MM.1S (cell line): ENCODE measurements at regions not wholly inside any gene's neighbourhood (a gene's known extent, or its start where the extent isn't known, plus 50 kb on each side); places are given as distances from the start of the nearest gene placed in this dataset.

ENCODE experiments used
- DNase-seq: peaks from one replicate; pipeline ENCODE4 v3.0.0-alpha.2; 2015
- H2AFZ ChIP-seq: fragments of 300-600 bp; sonication (generic); 2 replicates; pipeline ENCODE4 v1.6.0; 2016; ENCODE audit warnings: antibody characterized with exemption, low read length
- H3F3A ChIP-seq: fragments of 300-600 bp; sonication (generic); 2 replicates; pipeline ENCODE4 v1.6.1; 2016; ENCODE audit warnings: mild to moderate bottlenecking, antibody characterized with exemption, low read length, moderate library complexity, mixed read lengths; ENCODE audit not compliant: insufficient read depth
- H3K27ac ChIP-seq: fragments of 300-600 bp; sonication (generic); 2 replicates; pipeline ENCODE4 v1.5.1; 2016; ENCODE audit warnings: mild to moderate bottlenecking, low read length
- H3K27me3 ChIP-seq: fragments of 300-600 bp; sonication (generic); replicated peaks from 2 replicates; pipeline ENCODE4 v1.6.0; 2016; ENCODE audit warnings: low read length; ENCODE audit not compliant: insufficient read depth
- H3K36me3 ChIP-seq: fragments of 300-600 bp; sonication (generic); replicated peaks from 2 replicates; pipeline ENCODE4 v1.6.1; 2016; ENCODE audit warnings: mild to moderate bottlenecking, low read length, mixed read lengths; ENCODE audit not compliant: insufficient read depth
- H3K4me1 ChIP-seq: fragments of 300-600 bp; sonication (generic); 2 replicates; pipeline ENCODE4 v1.6.1; 2016; ENCODE audit warnings: low read length, mixed read lengths
- H3K4me2 ChIP-seq: fragments of 300-600 bp; sonication (generic); 2 replicates; pipeline ENCODE4 v1.6.0; 2016; ENCODE audit warnings: low read depth, low read length
- H3K4me3 ChIP-seq: fragments of 300-600 bp; sonication (generic); 2 replicates; pipeline ENCODE4 v1.5.1; 2016; ENCODE audit warnings: low read length, mixed read lengths
- H3K79me2 ChIP-seq: fragments of 300-600 bp; sonication (generic); 2 replicates; pipeline ENCODE4 v1.6.1; 2016; ENCODE audit warnings: mixed run types, low read length, mixed read lengths
- H3K9ac ChIP-seq: fragments of 300-600 bp; sonication (generic); 2 replicates; pipeline ENCODE4 v1.6.1; 2016; ENCODE audit warnings: low read length, mixed read lengths
- H3K9me2 ChIP-seq: fragments of 300-600 bp; sonication (generic); replicated peaks from 2 replicates; pipeline ENCODE4 v1.6.1; 2016; ENCODE audit warnings: mild to moderate bottlenecking, low read length, mixed read lengths; ENCODE audit not compliant: insufficient read depth
- H3K9me3 ChIP-seq: fragments of 300-600 bp; sonication (generic); replicated peaks from 2 replicates; pipeline ENCODE4 v1.6.1; 2016; ENCODE audit warnings: mild to moderate bottlenecking, low read length, mixed read lengths; ENCODE audit not compliant: insufficient read depth
- H4K20me1 ChIP-seq: fragments of 300-600 bp; sonication (generic); 2 replicates; pipeline ENCODE4 v1.6.1; 2016; ENCODE audit warnings: mild to moderate bottlenecking, low read length, moderate library complexity, mixed read lengths; ENCODE audit not compliant: insufficient read depth
- EZH2 ChIP-seq: fragments of 300-600 bp; sonication (generic); optimal IDR thresholded peaks from 2 replicates; pipeline ENCODE3; 2017; ENCODE audit warnings: low read depth, mild to moderate bottlenecking, antibody characterized with exemption, low read length, mixed read lengths
- EZH2phosphoT487 ChIP-seq: fragments of 300-600 bp; sonication (generic); IDR thresholded peaks from 2 replicates; pipeline ENCODE4 v1.6.1; 2018; ENCODE audit warnings: antibody characterized with exemption, low read length
- TF ChIP-seq, protein P1 (sequence below): fragments of 300-600 bp; sonication (generic); IDR thresholded peaks from 2 replicates; pipeline ENCODE4 v1.5.1; 2016; ENCODE audit warnings: antibody characterized with exemption, low read length, mixed read lengths

DNA sequence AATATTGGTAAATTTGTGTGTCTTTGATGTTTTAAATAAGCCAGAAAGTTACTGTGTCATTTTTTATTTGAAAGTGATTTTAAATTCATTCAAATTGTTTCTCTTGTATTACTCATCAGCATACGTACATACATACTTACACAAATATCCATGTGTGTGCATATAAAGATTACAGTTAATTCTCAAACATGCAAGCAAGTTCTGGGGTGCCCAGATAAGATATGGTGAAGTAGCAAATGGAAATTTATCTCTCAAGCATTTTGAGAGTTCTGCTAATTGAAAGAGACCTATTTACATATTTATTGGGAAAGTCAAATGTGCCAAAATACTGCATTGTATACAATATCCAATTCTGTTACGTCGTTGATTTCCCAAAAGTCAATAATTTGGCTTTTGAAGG is 1024.0 kb upstream of the CNTN5 start:
- Histone ChIP-seq H3F3A (no peaks in the 10 kb centered on the region), H3K9me2 (no peaks in the 10 kb centered on the region), H3K4me3 (no peak overlapping the region), H3K79me2 (no peaks in the 10 kb centered on the region), H3K9me3 (no peaks in the 10 kb centered on the region), H3K36me3 (no peaks in the 10 kb centered on the region), H3K27me3 (no peaks in the 10 kb centered on the region), H2AFZ (no peak overlapping the region), H3K4me1 (no peaks in the 10 kb centered on the region), H3K9ac (no peak overlapping the region), H4K20me1 (no peaks in the 10 kb centered on the region), H3K27ac (no peak overlapping the region), H3K4me2 (no peak overlapping the region)
- no peak for DNase-seq
- TF ChIP-seq, protein P1, sequence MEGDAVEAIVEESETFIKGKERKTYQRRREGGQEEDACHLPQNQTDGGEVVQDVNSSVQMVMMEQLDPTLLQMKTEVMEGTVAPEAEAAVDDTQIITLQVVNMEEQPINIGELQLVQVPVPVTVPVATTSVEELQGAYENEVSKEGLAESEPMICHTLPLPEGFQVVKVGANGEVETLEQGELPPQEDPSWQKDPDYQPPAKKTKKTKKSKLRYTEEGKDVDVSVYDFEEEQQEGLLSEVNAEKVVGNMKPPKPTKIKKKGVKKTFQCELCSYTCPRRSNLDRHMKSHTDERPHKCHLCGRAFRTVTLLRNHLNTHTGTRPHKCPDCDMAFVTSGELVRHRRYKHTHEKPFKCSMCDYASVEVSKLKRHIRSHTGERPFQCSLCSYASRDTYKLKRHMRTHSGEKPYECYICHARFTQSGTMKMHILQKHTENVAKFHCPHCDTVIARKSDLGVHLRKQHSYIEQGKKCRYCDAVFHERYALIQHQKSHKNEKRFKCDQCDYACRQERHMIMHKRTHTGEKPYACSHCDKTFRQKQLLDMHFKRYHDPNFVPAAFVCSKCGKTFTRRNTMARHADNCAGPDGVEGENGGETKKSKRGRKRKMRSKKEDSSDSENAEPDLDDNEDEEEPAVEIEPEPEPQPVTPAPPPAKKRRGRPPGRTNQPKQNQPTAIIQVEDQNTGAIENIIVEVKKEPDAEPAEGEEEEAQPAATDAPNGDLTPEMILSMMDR = no peak
- TF ChIP-seq EZH2 = no peak
- no peak for TF ChIP-seq EZH2phosphoT487

DNA sequence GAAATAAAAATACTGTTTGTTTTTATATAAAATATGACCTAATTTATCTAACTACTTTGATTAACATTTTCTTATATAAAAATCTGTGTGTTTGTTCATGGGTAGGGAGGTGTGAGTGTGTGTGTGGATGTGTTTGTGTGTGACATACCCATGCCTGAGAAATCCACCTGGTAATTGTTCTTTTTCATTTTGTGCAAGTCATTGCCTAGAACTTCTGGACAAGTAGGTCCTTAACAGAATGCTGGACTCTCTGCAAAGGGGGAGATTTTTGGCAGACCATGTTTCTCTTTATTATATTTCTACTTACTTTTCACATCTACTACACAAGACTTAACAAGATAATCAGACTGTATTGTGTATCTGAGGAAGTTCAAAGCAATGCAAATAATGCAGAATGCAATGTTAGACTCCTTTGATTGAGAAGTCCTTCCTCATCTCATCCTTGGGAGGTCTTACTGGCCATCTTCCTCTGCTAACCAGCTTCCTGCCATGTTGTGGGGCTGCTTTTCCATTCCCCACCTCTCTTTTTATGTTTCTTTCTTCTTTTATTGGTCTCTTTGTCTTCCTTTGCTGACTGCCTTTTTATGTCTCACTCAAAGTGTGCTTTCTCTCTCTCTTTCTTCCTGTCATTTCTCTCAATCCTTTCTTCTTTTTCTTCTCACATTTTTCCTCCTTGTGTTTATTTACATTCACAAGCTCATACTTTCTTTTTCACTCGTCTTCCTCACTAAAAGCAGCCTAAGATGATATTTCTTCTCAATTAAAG is 1017.0 kb upstream of the CNTN5 start:
- Histone ChIP-seq H3F3A (no peaks in the 10 kb centered on the region), H4K20me1 (no peaks in the 10 kb centered on the region), H3K9me2 (no peaks in the 10 kb centered on the region), H3K27me3 (no peaks in the 10 kb centered on the region), H3K9ac (no peak overlapping the region), H3K4me1 (no peaks in the 10 kb centered on the region), H3K27ac (no peak overlapping the region), H3K36me3 (no peaks in the 10 kb centered on the region), H2AFZ (no peak overlapping the region), H3K4me2 (no peak overlapping the region), H3K4me3 (no peak overlapping the region), H3K9me3 (no peaks in the 10 kb centered on the region), H3K79me2 (no peaks in the 10 kb centered on the region)
- TF ChIP-seq, protein P1 = no peak
- TF ChIP-seq EZH2 = no peak
- no peak for TF ChIP-seq EZH2phosphoT487
- DNase-seq = no peak

DNA sequence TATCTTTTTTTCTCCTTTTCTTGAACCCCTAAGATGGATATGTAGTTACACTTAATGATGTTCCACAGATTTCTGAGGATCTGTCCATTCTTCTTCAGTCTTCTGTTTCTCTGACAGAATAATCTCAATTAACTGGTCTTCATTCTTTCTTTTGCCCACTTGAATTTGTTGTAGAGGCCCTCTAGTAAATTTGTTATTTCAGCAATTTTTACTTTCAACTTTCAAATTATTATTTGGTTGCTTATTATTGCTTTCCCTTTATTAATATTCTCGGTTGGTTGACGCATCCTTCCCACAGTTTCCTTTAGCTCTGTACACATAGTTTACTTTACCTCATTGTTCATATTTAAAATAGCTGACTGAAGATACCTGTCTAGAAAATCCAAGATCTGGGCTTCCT is 1013.7 kb upstream of the CNTN5 start:
- Histone ChIP-seq H3K4me2 (no peak overlapping the region), H3K9me3 (no peaks in the 10 kb centered on the region)
- TF ChIP-seq EZH2phosphoT487 (no peak), EZH2 (no peak)
- TF ChIP-seq, protein P1 = no peak

More for the DNA sequence above, 1013.7 kb upstream of the CNTN5 start:
- DNase-seq = no peak
- no peaks in the 10 kb centered on the region for H3K36me3 ChIP-seq
- H4K20me1 ChIP-seq = no peaks in the 10 kb centered on the region
- no peaks in the 10 kb centered on the region for H3F3A ChIP-seq
- H3K4me1 ChIP-seq = no peaks in the 10 kb centered on the region
- H2AFZ ChIP-seq = no peak overlapping the region
- H3K79me2 ChIP-seq = no peaks in the 10 kb centered on the region
- no peaks in the 10 kb centered on the region for H3K9me2 ChIP-seq
- H3K4me3 ChIP-seq = no peak overlapping the region
- H3K9ac ChIP-seq = no peak overlapping the region
- H3K27ac ChIP-seq = no peak overlapping the region
- H3K27me3 ChIP-seq = no peaks in the 10 kb centered on the region
